ENCODE measurements at regions not wholly inside any gene's neighbourhood (a gene's known extent, or its start where the extent isn't known, plus 50 kb on each side); places are given as distances from the start of the nearest gene placed in this dataset.

DNA sequence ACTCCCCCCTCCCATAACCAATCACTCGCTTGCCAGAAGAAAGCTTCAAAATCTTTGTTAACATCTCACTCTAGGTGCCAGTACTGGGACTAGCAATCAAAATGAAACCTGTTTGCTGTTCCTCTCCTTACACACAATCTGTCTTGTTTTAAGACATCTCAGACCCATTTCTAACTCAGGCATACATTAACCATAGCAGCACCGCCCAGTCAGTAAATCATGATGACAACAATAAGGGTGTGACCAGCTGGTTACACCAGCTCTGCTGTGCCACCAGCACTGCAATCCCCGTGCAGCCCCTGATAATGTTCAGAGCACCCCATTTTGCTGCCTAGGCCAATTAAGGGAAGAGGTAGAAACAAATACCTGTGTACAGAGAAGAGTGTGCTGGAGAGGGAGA lies 185.2 kb upstream of the TAB2 start (continued):
- TF ChIP-seq SMARCA4 (IDR thresholded peaks at IDR 0.05) (0 out of 2 replicates have a peak, but pooled peaks have one; percentile 17), ZFPM2 (CRISPR knock-in tag; IDR thresholded peaks at IDR 0.05) (no peak), ZNF3 (CRISPR knock-in tag; IDR thresholded peaks at IDR 0.05) (no peak), LEF1 (IDR thresholded peaks at IDR 0.05) (peak; percentile 19; the same call in 1 of the 2 replicates), SIN3A (IDR thresholded peaks at IDR 0.05; ENCODE audit: borderline replicate concordance in 2 of 2, control insufficient read depth in 1 of 2, low read depth in 2 of 2, low read length in 2 of 2) (0 out of 4 replicates have a peak, but pooled peaks of 1 of the 2 experiments have one; percentile 49), HDAC3 (IDR thresholded peaks at IDR 0.05; ENCODE audit: borderline replicate concordance, partially characterized antibody) (no peak)
- TF ChIP-seq, protein P1, sequence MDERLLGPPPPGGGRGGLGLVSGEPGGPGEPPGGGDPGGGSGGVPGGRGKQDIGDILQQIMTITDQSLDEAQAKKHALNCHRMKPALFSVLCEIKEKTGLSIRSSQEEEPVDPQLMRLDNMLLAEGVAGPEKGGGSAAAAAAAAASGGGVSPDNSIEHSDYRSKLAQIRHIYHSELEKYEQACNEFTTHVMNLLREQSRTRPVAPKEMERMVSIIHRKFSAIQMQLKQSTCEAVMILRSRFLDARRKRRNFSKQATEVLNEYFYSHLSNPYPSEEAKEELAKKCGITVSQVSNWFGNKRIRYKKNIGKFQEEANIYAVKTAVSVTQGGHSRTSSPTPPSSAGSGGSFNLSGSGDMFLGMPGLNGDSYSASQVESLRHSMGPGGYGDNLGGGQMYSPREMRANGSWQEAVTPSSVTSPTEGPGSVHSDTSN (CRISPR knock-in tag; IDR thresholded peaks at IDR 0.05; ENCODE audit: low read depth): no peak; the same call in 1 of the 2 replicates
- TF ChIP-seq, protein P1 (tag; conservative IDR thresholded peaks at IDR 0.05; ENCODE audit: low read depth): peak; percentile 95

DNA sequence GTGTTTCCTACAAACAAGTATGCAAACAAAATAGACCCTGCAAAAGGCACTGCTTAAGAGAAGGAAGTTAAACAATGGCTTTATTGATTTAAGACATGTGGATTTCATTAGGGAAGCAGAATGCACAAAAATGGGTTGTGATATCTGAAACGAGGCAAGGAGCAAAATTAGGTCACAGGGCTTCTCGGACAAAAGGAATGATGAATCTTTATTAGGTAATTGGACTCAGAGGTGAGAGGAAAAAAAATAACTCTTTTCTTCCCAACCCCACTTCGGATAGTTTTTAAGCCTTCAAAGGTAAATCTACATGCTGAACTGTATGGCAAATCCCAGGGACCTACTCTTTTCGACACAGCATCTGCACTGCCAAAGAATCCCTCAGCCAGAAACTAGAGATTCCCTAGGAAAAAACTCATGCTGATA lies 183.0 kb upstream of the TAB2 start:
- FAIRE-seq (no peak), ATAC-seq (no peak), DNase-seq (ENCODE audit: extremely low read depth in 1 of 4, low spot score in 3 of 4) (no peak)
- no peaks in the 10 kb centered on the region for H3K27me3 ChIP-seq (ENCODE audit: control insufficient read depth in 2 of 2, insufficient read depth in 2 of 2, low read length in 2 of 2)
- H3K9ac ChIP-seq (ENCODE audit: insufficient read depth in 1 of 2, low read depth in 2 of 2, low read length in 2 of 2): no peak overlapping the region
- H4K20me1 ChIP-seq (replicated peaks; ENCODE audit: control insufficient read depth, insufficient read depth, low read length): no peaks in the 10 kb centered on the region
- H3K9me1 ChIP-seq (ENCODE audit: control insufficient read depth, insufficient read depth, low read length): no peaks in the 10 kb centered on the region
- intact Hi-C loops (cut with micrococcal nuclease): no loop called here
- BruUV-seq (replicated peaks): no TSS peak
- in situ Hi-C loops (cut with MboI): no loop called here
- H3K4me2 ChIP-seq (ENCODE audit: insufficient read depth, low read length): no peak overlapping the region
- H3K4me3 ChIP-seq: no peak overlapping the region
- H3K79me2 ChIP-seq (ENCODE audit: control insufficient read depth, insufficient read depth, low read length): no peaks in the 10 kb centered on the region
- peak overlapping the region; percentile 11 for H2AFZ ChIP-seq (ENCODE audit: low read depth, low read length)
- POLR2A ChIA-PET: no interaction called here
- peaks cover 16 to 45% of the 10 kb centered on the region in 2 experiments for H3K4me1 ChIP-seq (replicated peaks in 1 of 2; ENCODE audit: control insufficient read depth in 2 of 2, insufficient read depth in 2 of 2, low read length in 2 of 2)
- WGBS (ENCODE audit: insufficient coverage, low coverage, missing lambda C conversion rate): 33% methylated on average over 4 of the region's 4 CpGs
- CTCF ChIA-PET (ENCODE audit: low intra/inter-chr PET ratio): no interaction called here
- no peaks in the 10 kb centered on the region for H3K36me3 ChIP-seq (ENCODE audit: control insufficient read depth, insufficient read depth, low read length)
- no peak overlapping the region for H3K27ac ChIP-seq (ENCODE audit: extremely low read depth, low read depth, low read length)
- H3K9me3 ChIP-seq (replicated peaks; ENCODE audit: control insufficient read depth, insufficient read depth, low read depth, low read length): no peaks in the 10 kb centered on the region; the same call in 1 of the 2 replicates
- TF ChIP-seq, protein P2, sequence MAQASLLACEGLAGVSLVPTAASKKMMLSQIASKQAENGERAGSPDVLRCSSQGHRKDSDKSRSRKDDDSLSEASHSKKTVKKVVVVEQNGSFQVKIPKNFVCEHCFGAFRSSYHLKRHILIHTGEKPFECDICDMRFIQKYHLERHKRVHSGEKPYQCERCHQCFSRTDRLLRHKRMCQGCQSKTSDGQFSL (CRISPR knock-in tag; IDR thresholded peaks at IDR 0.05): no peak
- TF ChIP-seq, protein P2 (tag; IDR thresholded peaks at IDR 0.05): no peak
- TF ChIP-seq RBM17 (IDR thresholded peaks at IDR 0.05; ENCODE audit: borderline replicate concordance, low read depth, low read length) (no peak), FOXA3 (CRISPR knock-in tag; conservative IDR thresholded peaks at IDR 0.05 in 1 of 2, IDR thresholded peaks at IDR 0.05 in 1 of 2) (peak in 1 of 2 experiments; percentile 50; a peak in 1 of 4 replicates), KLF10 (CRISPR knock-in tag; IDR thresholded peaks at IDR 0.05) (no peak)
